GM12878 (cell line): ENCODE measurements at regions not wholly inside any gene's neighbourhood (a gene's known extent, or its start where the extent isn't known, plus 50 kb on each side); places are given as distances from the start of the nearest gene placed in this dataset.

Experiments
- ATAC-seq: fragments of 200-7000 bp; cut with Tn5 transposase; 3 replicates; pipeline ENCODE4 v1.9.1; 2020; ENCODE audit warnings: mild to moderate bottlenecking, moderate library complexity
- BruUV-seq: library from RNA; stranded (reverse); fragments of 400-500 nt; replicated peaks from 2 replicates; lab custom pipeline; 2021; lab: Mats Ljungman, UMichigan
- CTCF ChIA-PET: fragments of 300-600 bp; sonication (Branson Sonifier 250); formaldehyde crosslinking; extraction: SDS; loops from one replicate; lab custom pipeline; 2021; ENCODE audit warnings: inconsistent platforms; lab: Yijun Ruan, JAX
- POLR2A ChIA-PET: fragments of 350-600 bp; formaldehyde crosslinking; extraction: SDS; loops from one replicate; lab custom pipeline; 2021; ENCODE audit warnings: inconsistent platforms; lab: Charles Lee
- RAD21 ChIA-PET: fragments of 300-600 bp; sonication (Branson Sonifier 250); formaldehyde crosslinking; loops from one replicate; lab custom pipeline; 2023; ENCODE audit warnings: antibody characterized with exemption; ENCODE audit not compliant: unreplicated experiment; lab: Charles Lee
- SMC1A ChIA-PET: fragments of 300-600 bp; sonication (Branson Sonifier 250); formaldehyde crosslinking; loops from one replicate; lab custom pipeline; 2023; ENCODE audit not compliant: unreplicated experiment, uncharacterized antibody; lab: Charles Lee
- DNase-seq: peaks from one replicate; pipeline ENCODE4 v3.0.0-alpha.2; 2011; ENCODE audit warnings: low read depth, low spot score
- FAIRE-seq: peaks from 3 replicates; lab custom pipeline; 2011; peaks lifted over from hg19 to GRCh38; lab: Jason Lieb, UNC
- H2AFZ ChIP-seq: 2 replicates; pipeline ENCODE4 v1.6.0; 2011; ENCODE audit warnings: low read depth, low read length, control low read depth; ENCODE audit not compliant: control insufficient read depth
- H3K27ac ChIP-seq: 2 replicates; pipeline ENCODE4 v1.5.1; 2011; ENCODE audit warnings: control low read depth; ENCODE audit not compliant: control insufficient read depth, insufficient read depth
- H3K27me3 ChIP-seq, 2 experiments: replicated peaks in 1 of 2; 2 replicates each; pipeline versions ENCODE4 v1.6.0 to v1.6.1; 2011; ENCODE audit warnings: low read length in 1 of 2; ENCODE audit not compliant: control insufficient read depth in 2 of 2, insufficient read depth in 2 of 2
- H3K36me3 ChIP-seq, 2 experiments: 2 replicates each; pipeline ENCODE4 v1.5.1; 2011; ENCODE audit warnings: low read length in 1 of 2; ENCODE audit not compliant: control insufficient read depth in 2 of 2, insufficient read depth in 2 of 2
- H3K4me1 ChIP-seq: 2 replicates; pipeline ENCODE4 v1.6.1; 2011; ENCODE audit warnings: mild to moderate bottlenecking, low read length, moderate library complexity, mixed read lengths; ENCODE audit not compliant: control insufficient read depth, insufficient read depth
- H3K4me2 ChIP-seq: 2 replicates; pipeline ENCODE4 v1.6.0; 2011; ENCODE audit warnings: control low read depth; ENCODE audit not compliant: control insufficient read depth, insufficient read depth
- H3K4me3 ChIP-seq: fragments of 200-600 bp; sonication (generic); 2 replicates; pipeline ENCODE4 v1.5.1; 2016
- H3K79me2 ChIP-seq: 2 replicates; pipeline ENCODE4 v1.6.0; 2011; ENCODE audit warnings: low read length; ENCODE audit not compliant: control insufficient read depth, insufficient read depth
- H3K9ac ChIP-seq: 2 replicates; pipeline ENCODE4 v1.8.0; 2011; ENCODE audit warnings: low read length, control low read depth, mixed read lengths; ENCODE audit not compliant: control insufficient read depth, insufficient read depth
- H3K9me3 ChIP-seq: replicated peaks from 3 replicates; pipeline ENCODE4 v1.5.1; 2011; ENCODE audit warnings: mild to moderate bottlenecking, low read length; ENCODE audit not compliant: control insufficient read depth, insufficient read depth
- H4K20me1 ChIP-seq: 2 replicates; pipeline ENCODE4 v1.6.0; 2011; ENCODE audit not compliant: control insufficient read depth, insufficient read depth
- ATF7 ChIP-seq: fragments of 450-650 bp; IDR thresholded peaks from 2 replicates; pipeline ENCODE4 v1.6.1; 2016; ENCODE audit warnings: low read depth, mild to moderate bottlenecking
- BCLAF1 ChIP-seq: fragments of 450-650 bp; IDR thresholded peaks from 2 replicates; pipeline ENCODE4 v1.6.1; 2017; ENCODE audit warnings: antibody characterized with exemption, mild to moderate bottlenecking, moderate library complexity
- BRCA1 ChIP-seq: IDR thresholded peaks from 2 replicates; pipeline ENCODE4 v1.6.1; 2011; ENCODE audit warnings: low read depth, low read length, improper control_type of control experiment
- CBX3 ChIP-seq: fragments of 200-600 bp; sonication (generic); IDR thresholded peaks from 2 replicates; pipeline ENCODE4 v1.6.1; 2016; ENCODE audit warnings: low read depth, borderline replicate concordance
- CEBPB ChIP-seq, 2 experiments: fragments of 150-350 bp in 1 of 2; IDR thresholded peaks; 2 replicates each; pipeline ENCODE4 v1.6.1; 2012 to 2014; ENCODE audit warnings: low read depth in 2 of 2, low read length in 2 of 2, borderline replicate concordance in 1 of 2, inconsistent platforms in 1 of 2
- HDGF ChIP-seq: fragments of 450-650 bp; IDR thresholded peaks from 2 replicates; pipeline ENCODE4 v1.6.1; 2016; ENCODE audit warnings: antibody characterized with exemption
- MXI1 ChIP-seq: fragments of 150-350 bp; IDR thresholded peaks from 2 replicates; pipeline ENCODE4 v1.6.1; 2011; ENCODE audit warnings: low read depth, mild to moderate bottlenecking, inconsistent platforms, low read length, improper control_type of control experiment
- NFIC ChIP-seq: IDR thresholded peaks from 2 replicates; pipeline ENCODE4 v1.6.1; 2012; ENCODE audit warnings: low read depth, mild to moderate bottlenecking, inconsistent platforms, low read length, moderate library complexity
- RAD21 ChIP-seq: IDR thresholded peaks from 2 replicates; pipeline ENCODE4 v1.6.1; 2011; ENCODE audit warnings: mild to moderate bottlenecking, low read depth, low read length, moderate library complexity; ENCODE audit not compliant: insufficient read depth
- RAD51 ChIP-seq: fragments of 450-650 bp; IDR thresholded peaks from 2 replicates; pipeline ENCODE4 v1.6.1; 2016; ENCODE audit warnings: moderate library complexity, mild to moderate bottlenecking, inconsistent platforms
- RB1 ChIP-seq: fragments of 450-650 bp; formaldehyde crosslinking; IDR thresholded peaks from 2 replicates; pipeline ENCODE4 v1.6.1; 2017; ENCODE audit warnings: mild to moderate bottlenecking, borderline replicate concordance
- SP1 ChIP-seq: IDR thresholded peaks from one replicate; pipeline ENCODE4 v1.6.1; 2011; ENCODE audit warnings: low read depth, low read length
- SPI1 ChIP-seq: IDR thresholded peaks from 2 replicates; pipeline ENCODE4 v1.6.1; 2011; ENCODE audit warnings: low read depth, mild to moderate bottlenecking, low read length, moderate library complexity, borderline replicate concordance; ENCODE audit not compliant: insufficient read depth
- WRNIP1 ChIP-seq: IDR thresholded peaks from 2 replicates; pipeline ENCODE4 v1.6.1; 2011; ENCODE audit warnings: low read depth, low read length, improper control_type of control experiment, borderline replicate concordance
- YBX1 ChIP-seq: fragments of 450-650 bp; IDR thresholded peaks from 2 replicates; pipeline ENCODE4 v1.6.1; 2016; ENCODE audit warnings: antibody characterized with exemption
- ZNF274 ChIP-seq: IDR thresholded peaks from one replicate; pipeline ENCODE4 v1.8.0; 2011; ENCODE audit not compliant: insufficient read length, insufficient read depth
- whole genome bisulfite sequencing: methylation state at CpG from one replicate; pipeline ENCODE4 v1.1.6; 2016; ENCODE audit warnings: low lambda C conversion rate; ENCODE audit not compliant: insufficient replicate concordance, insufficient coverage; ENCODE audit errors: missing lambda C conversion rate; 5-methylcytosine and 5-hydroxymethylcytosine counted together
- in situ Hi-C: fragments of 300-500 bp; cut with MboI; formaldehyde crosslinking; loops from 9 replicates; pipeline ENCODE4 v1.14.3; 2018; ENCODE audit warnings: mixed read lengths
- intact Hi-C: fragments of 100-400 bp; cut with micrococcal nuclease; formaldehyde crosslinking; loops from one replicate; pipeline ENCODE4 v1.14.2; 2022; ENCODE audit not compliant: unreplicated experiment
- TF ChIP-seq, protein P1 (sequence below): IDR thresholded peaks from 2 replicates; pipeline ENCODE4 v1.6.1; 2012; ENCODE audit warnings: improper control_type of control experiment, low read depth, low read length; ENCODE audit not compliant: insufficient replicate concordance

DNA sequence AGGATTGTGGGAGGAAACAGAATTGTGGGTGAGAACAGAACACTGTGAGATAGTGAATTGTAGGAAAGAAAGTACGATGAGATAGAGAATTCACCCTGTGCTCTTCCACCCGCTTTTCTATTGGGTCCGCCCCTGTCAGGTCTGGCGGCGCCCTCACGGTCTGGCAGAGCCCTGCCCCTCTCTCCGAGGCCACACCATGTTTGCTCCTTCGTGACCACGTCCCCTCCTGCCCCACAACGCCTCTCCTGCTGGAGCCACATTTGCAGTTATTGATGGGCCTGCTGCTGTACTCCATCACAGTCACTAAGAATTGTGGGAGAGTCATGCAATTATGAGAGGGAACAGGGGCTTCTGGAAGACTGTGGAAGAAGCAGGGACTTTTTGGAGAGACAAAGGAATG is 473.1 kb downstream of the KLF12 start:
- SMC1A ChIA-PET = no interaction called here
- no peaks in the 10 kb centered on the region for H3K27me3 ChIP-seq
- no peak for DNase-seq
- no peak overlapping the region for H3K27ac ChIP-seq
- in situ Hi-C loops = no loop called here
- H3K4me1 ChIP-seq = no peaks in the 10 kb centered on the region
- no peak for ATAC-seq
- no peak overlapping the region for H3K4me2 ChIP-seq
- H3K9ac ChIP-seq = no peak overlapping the region
- TF ChIP-seq ATF7 (no peak), SP1 (no peak), BRCA1 (no peak), RAD21 (no peak), WRNIP1 (no peak), HDGF (no peak), RB1 (no peak), CEBPB (IDR thresholded peaks at IDR 0.05; ENCODE audit: borderline replicate concordance in 1 of 2, low read depth in 2 of 2, low read length in 2 of 2) (no peak), RAD51 (no peak), ZNF274 (no peak), BCLAF1 (no peak), NFIC (no peak), CBX3 (no peak), MXI1 (no peak), YBX1 (no peak), SPI1 (no peak)
- TF ChIP-seq, protein P1, sequence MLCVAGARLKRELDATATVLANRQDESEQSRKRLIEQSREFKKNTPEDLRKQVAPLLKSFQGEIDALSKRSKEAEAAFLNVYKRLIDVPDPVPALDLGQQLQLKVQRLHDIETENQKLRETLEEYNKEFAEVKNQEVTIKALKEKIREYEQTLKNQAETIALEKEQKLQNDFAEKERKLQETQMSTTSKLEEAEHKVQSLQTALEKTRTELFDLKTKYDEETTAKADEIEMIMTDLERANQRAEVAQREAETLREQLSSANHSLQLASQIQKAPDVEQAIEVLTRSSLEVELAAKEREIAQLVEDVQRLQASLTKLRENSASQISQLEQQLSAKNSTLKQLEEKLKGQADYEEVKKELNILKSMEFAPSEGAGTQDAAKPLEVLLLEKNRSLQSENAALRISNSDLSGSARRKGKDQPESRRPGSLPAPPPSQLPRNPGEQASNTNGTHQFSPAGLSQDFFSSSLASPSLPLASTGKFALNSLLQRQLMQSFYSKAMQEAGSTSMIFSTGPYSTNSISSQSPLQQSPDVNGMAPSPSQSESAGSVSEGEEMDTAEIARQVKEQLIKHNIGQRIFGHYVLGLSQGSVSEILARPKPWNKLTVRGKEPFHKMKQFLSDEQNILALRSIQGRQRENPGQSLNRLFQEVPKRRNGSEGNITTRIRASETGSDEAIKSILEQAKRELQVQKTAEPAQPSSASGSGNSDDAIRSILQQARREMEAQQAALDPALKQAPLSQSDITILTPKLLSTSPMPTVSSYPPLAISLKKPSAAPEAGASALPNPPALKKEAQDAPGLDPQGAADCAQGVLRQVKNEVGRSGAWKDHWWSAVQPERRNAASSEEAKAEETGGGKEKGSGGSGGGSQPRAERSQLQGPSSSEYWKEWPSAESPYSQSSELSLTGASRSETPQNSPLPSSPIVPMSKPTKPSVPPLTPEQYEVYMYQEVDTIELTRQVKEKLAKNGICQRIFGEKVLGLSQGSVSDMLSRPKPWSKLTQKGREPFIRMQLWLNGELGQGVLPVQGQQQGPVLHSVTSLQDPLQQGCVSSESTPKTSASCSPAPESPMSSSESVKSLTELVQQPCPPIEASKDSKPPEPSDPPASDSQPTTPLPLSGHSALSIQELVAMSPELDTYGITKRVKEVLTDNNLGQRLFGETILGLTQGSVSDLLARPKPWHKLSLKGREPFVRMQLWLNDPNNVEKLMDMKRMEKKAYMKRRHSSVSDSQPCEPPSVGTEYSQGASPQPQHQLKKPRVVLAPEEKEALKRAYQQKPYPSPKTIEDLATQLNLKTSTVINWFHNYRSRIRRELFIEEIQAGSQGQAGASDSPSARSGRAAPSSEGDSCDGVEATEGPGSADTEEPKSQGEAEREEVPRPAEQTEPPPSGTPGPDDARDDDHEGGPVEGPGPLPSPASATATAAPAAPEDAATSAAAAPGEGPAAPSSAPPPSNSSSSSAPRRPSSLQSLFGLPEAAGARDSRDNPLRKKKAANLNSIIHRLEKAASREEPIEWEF = no peak
- TF ChIP-seq, all 136 proteins: peak for 0
- ChIA-PET POLR2A (no interaction called here), RAD21 (no interaction called here), CTCF (no interaction called here)
- no peaks in the 10 kb centered on the region for H4K20me1 ChIP-seq
- 0% methylated on average over 1 of the region's 10 CpGs for WGBS
- FAIRE-seq = no peak
- intact Hi-C loops = no loop called here
- no peaks in the 10 kb centered on the region for H3K79me2 ChIP-seq
- H3K36me3 ChIP-seq = no peaks in the 10 kb centered on the region
- BruUV-seq = no TSS peak
- H3K4me3 ChIP-seq = no peak overlapping the region
- H3K9me3 ChIP-seq = no peaks in the 10 kb centered on the region
- no peak overlapping the region for H2AFZ ChIP-seq
